ENCODE measurements at regions not wholly inside any gene's neighbourhood (a gene's known extent, or its start where the extent isn't known, plus 50 kb on each side); places are given as distances from the start of the nearest gene placed in this dataset.

DNA sequence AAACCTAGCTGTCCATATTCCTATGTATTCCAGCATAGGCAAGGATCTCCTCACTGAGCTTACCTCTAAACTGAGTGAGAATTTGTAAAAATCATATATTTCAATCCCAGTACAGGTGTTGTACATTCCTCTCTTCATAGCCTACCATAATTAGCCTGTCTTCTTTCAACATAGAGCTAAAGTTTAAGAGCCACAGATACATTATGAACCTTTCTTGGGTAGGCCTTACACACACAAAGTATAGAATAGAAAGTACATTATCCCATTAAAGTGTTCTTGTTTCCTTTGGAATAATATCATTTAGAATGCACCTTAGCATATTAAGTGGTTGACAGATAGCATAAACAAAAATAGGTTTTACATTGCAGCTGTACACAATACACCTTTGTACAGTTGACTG is 282.1 kb upstream of the TMEM161B start:
- TF ChIP-seq, protein P1, sequence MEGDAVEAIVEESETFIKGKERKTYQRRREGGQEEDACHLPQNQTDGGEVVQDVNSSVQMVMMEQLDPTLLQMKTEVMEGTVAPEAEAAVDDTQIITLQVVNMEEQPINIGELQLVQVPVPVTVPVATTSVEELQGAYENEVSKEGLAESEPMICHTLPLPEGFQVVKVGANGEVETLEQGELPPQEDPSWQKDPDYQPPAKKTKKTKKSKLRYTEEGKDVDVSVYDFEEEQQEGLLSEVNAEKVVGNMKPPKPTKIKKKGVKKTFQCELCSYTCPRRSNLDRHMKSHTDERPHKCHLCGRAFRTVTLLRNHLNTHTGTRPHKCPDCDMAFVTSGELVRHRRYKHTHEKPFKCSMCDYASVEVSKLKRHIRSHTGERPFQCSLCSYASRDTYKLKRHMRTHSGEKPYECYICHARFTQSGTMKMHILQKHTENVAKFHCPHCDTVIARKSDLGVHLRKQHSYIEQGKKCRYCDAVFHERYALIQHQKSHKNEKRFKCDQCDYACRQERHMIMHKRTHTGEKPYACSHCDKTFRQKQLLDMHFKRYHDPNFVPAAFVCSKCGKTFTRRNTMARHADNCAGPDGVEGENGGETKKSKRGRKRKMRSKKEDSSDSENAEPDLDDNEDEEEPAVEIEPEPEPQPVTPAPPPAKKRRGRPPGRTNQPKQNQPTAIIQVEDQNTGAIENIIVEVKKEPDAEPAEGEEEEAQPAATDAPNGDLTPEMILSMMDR (IDR thresholded peaks at IDR 0.05) = no peak
- H2AFZ ChIP-seq = no peak overlapping the region
- no peak overlapping the region for H3K4me2 ChIP-seq (ENCODE audit: low read length)
- no peaks in the 10 kb centered on the region for H3K4me1 ChIP-seq
- H3K9ac ChIP-seq = no peak overlapping the region
- no peaks in the 10 kb centered on the region for H3K9me3 ChIP-seq (ENCODE audit: control insufficient read depth, low read length)
- no peaks in the 10 kb centered on the region for H3K36me3 ChIP-seq (ENCODE audit: control insufficient read depth, insufficient read depth, low read length)
- H3K27me3 ChIP-seq (ENCODE audit: control insufficient read depth, insufficient read depth, low read length) = no peaks in the 10 kb centered on the region
- H3K79me2 ChIP-seq = no peaks in the 10 kb centered on the region
- H3K27ac ChIP-seq = no peak overlapping the region
- H3K4me3 ChIP-seq (ENCODE audit: low read depth, low read length) = no peak overlapping the region

DNA sequence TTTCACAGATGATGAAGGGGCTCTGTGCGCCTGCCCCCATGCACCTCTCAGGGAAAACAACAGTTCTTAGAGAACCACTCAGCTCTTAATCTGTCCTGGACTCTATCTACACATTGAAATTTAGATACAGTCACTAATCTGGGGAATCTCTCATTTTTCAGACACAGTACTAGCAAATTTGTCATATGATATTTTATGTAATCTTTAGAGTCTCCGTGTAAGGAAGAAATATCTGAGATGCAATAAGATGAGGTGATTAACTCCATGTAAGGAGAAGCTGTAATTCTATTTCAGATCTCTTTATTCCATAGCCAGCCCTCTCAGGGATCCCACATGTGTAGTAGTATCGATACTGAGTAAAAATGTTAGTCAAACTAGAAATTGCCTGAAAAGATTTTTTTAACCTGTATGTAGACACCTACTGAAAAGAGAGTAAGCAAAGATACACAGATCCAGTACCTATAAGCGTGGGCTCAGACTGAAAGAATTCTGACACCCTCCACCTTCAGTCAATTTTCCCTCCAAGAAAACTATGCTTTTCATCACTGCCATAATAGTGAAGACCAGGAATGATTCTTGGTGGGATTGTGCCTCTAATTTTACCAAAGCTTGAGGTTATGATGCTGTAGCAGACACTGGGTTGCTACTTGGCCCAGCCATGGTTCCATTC is 279.6 kb upstream of the TMEM161B start:
- Histone ChIP-seq H2AFZ (no peak overlapping the region), H3K27me3 (ENCODE audit: control insufficient read depth, insufficient read depth, low read length) (no peaks in the 10 kb centered on the region), H3K9me3 (ENCODE audit: control insufficient read depth, low read length) (no peaks in the 10 kb centered on the region), H3K4me3 (ENCODE audit: low read depth, low read length) (no peak overlapping the region), H3K79me2 (no peaks in the 10 kb centered on the region), H3K9ac (no peak overlapping the region), H3K4me1 (no peaks in the 10 kb centered on the region), H3K27ac (no peak overlapping the region), H3K36me3 (ENCODE audit: control insufficient read depth, insufficient read depth, low read length) (no peaks in the 10 kb centered on the region), H3K4me2 (ENCODE audit: low read length) (no peak overlapping the region)
- TF ChIP-seq, protein P1 (IDR thresholded peaks at IDR 0.05) = no peak

DNA sequence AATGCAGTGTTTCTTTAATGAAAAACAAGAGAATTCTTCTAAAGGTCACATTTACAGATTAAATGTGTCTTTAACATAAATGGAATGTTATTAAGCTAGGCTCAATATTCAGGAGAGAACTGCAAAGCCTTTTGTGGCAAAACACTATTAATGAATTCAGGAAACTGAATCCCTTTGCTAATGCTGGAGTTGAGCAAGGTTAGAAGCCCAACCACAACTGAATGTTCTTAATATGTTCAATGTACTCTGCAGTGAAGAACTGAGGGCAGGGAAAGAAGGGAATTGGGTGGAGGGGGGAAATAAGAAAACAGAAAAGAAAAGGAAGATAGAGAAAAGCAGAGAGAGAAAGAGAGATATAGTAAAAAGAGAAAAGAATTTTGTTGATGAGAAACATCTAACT is 276.7 kb upstream of the TMEM161B start:
- H3K9me3 ChIP-seq (ENCODE audit: control insufficient read depth, low read length) = no peaks in the 10 kb centered on the region
- no peak overlapping the region for H3K9ac ChIP-seq
- H3K4me2 ChIP-seq (ENCODE audit: low read length) = no peak overlapping the region
- TF ChIP-seq, protein P1 (IDR thresholded peaks at IDR 0.05) = no peak
- H3K27me3 ChIP-seq (ENCODE audit: control insufficient read depth, insufficient read depth, low read length) = no peaks in the 10 kb centered on the region
- H2AFZ ChIP-seq = no peak overlapping the region
- H3K79me2 ChIP-seq = no peaks in the 10 kb centered on the region
- H3K4me1 ChIP-seq = no peaks in the 10 kb centered on the region
- H3K36me3 ChIP-seq (ENCODE audit: control insufficient read depth, insufficient read depth, low read length) = no peaks in the 10 kb centered on the region
- no peak overlapping the region for H3K27ac ChIP-seq
- no peak overlapping the region for H3K4me3 ChIP-seq (ENCODE audit: low read depth, low read length)

DNA sequence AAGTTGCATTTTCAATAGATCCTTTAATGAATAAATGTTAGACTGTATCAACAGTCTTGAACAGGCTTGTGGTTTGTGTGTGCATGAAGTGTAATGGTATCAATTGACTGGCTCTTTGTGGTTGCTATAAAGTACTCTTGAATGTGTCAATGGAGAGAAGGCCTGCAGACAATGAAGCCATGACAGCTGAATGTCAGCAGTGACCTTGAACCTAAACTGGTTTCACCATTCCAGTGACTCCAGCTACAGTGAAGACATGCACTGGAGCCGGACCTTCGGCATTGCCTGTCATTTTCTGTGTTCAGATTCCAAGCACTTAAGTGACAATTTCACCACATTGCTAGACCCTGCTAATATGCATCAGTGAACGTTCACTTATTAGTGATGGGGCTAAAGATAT is 276.0 kb upstream of the TMEM161B start:
- no peaks in the 10 kb centered on the region for H3K27me3 ChIP-seq (ENCODE audit: control insufficient read depth, insufficient read depth, low read length)
- no peak overlapping the region for H2AFZ ChIP-seq
- no peaks in the 10 kb centered on the region for H3K79me2 ChIP-seq
- H3K36me3 ChIP-seq (ENCODE audit: control insufficient read depth, insufficient read depth, low read length) = no peaks in the 10 kb centered on the region
- H3K4me3 ChIP-seq (ENCODE audit: low read depth, low read length) = no peak overlapping the region
- H3K4me2 ChIP-seq (ENCODE audit: low read length) = no peak overlapping the region
- H3K27ac ChIP-seq = no peak overlapping the region
- H3K9me3 ChIP-seq (ENCODE audit: control insufficient read depth, low read length) = no peaks in the 10 kb centered on the region
- H3K9ac ChIP-seq = no peak overlapping the region
- TF ChIP-seq, protein P1 (IDR thresholded peaks at IDR 0.05) = no peak
- no peaks in the 10 kb centered on the region for H3K4me1 ChIP-seq

GRCh38 chr5:88544136-88544645 is 275.5 kb upstream of the TMEM161B start:
- H3K27me3 ChIP-seq (ENCODE audit: control insufficient read depth, insufficient read depth, low read length) = no peaks in the 10 kb centered on the region
- H3K27ac ChIP-seq = no peak overlapping the region
- H2AFZ ChIP-seq = no peak overlapping the region
- H3K36me3 ChIP-seq (ENCODE audit: control insufficient read depth, insufficient read depth, low read length) = no peaks in the 10 kb centered on the region
- TF ChIP-seq, protein P1 (IDR thresholded peaks at IDR 0.05) = no peak
- no peaks in the 10 kb centered on the region for H3K9me3 ChIP-seq (ENCODE audit: control insufficient read depth, low read length)
- no peak overlapping the region for H3K9ac ChIP-seq
- no peak overlapping the region for H3K4me2 ChIP-seq (ENCODE audit: low read length)
- no peak overlapping the region for H3K4me3 ChIP-seq (ENCODE audit: low read depth, low read length)
- H3K4me1 ChIP-seq = no peaks in the 10 kb centered on the region
- H3K79me2 ChIP-seq = no peaks in the 10 kb centered on the region

All from parathyroid adenoma (tissue), 2 donors.